Memory B cell (primary cell): ENCODE measurements at regions not wholly inside any gene's neighbourhood (a gene's known extent, or its start where the extent isn't known, plus 50 kb on each side); places are given as distances from the start of the nearest gene placed in this dataset.

ENCODE experiments used
- ATAC-seq: fragments of 150-1000 bp; cut with Tn5 transposase; 2 replicates; pipeline ENCODE4 v1.10.0; 2021; ENCODE audit warnings: low read depth, mild to moderate bottlenecking, moderate library complexity
- DNase-seq, 2 donors: peaks; one replicate each; pipeline ENCODE4 v3.0.0; 2022; ENCODE audit warnings: low spot score in 2 of 2
- H3K27ac Mint-ChIP-seq: one replicate; pipeline ENCODE4 v1.8.0; 2022; ENCODE audit warnings: mild to moderate bottlenecking, moderate library complexity, mixed read lengths
- H3K27me3 Mint-ChIP-seq: one replicate; pipeline ENCODE4 v1.8.0; 2022; ENCODE audit warnings: mixed read lengths
- H3K36me3 Mint-ChIP-seq: one replicate; pipeline ENCODE4 v1.8.0; 2022; ENCODE audit warnings: mild to moderate bottlenecking, mixed read lengths
- H3K4me1 Mint-ChIP-seq: one replicate; pipeline ENCODE4 v1.8.0; 2022; ENCODE audit warnings: mixed read lengths
- H3K4me3 Mint-ChIP-seq: one replicate; pipeline ENCODE4 v1.8.0; 2022; ENCODE audit warnings: mild to moderate bottlenecking, moderate library complexity, mixed read lengths
- H3K9me3 Mint-ChIP-seq: one replicate; pipeline ENCODE4 v1.8.0; 2022; ENCODE audit warnings: mixed read lengths

DNA sequence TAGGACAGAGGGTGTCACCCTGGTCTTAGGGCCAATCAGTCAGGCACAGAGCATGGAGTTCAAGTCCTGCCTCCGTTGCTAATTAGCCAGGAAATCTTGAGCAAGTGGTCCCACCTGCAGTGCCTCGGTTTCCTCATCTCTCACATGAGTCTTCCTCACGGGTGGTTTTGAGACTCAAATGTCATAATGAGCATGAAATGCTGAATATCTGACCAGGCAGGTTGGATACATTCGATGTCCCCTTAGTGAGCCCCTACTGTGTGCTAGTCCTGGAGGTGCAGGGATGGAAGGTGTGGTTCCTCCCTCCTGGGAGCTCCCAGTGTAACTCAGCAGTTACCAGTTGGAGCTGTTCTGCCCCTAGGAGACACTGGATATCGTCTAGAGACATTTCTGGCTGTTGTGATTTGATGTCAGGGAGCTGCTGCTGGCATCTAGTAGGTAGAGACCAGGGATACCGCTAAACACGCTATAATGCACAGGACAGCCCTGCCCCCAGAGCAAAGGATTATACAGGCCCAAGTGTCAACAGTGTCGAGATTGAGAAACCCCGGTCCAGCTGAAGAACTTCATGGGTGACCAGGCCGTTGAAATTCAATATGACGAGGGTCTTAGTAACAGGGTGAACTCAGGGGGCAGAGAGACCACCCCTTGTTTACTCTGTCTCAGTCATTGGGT is 118.5 kb upstream of the TWIST2 start:
- Mint-ChIP-seq H3K4me3 (no peak overlapping the region), H3K27ac (no peak overlapping the region), H3K4me1 (no peaks in the 10 kb centered on the region), H3K27me3 (peaks cover 3% of the 10 kb centered on the region), H3K9me3 (peaks cover 5% of the 10 kb centered on the region), H3K36me3 (no peaks in the 10 kb centered on the region)
- DNase-seq (no peak), ATAC-seq (no peak)

- ATAC-seq (no peak), DNase-seq (no peak)
- Mint-ChIP-seq H3K27ac (no peak overlapping the region), H3K36me3 (no peaks in the 10 kb centered on the region), H3K27me3 (peaks cover 3% of the 10 kb centered on the region), H3K9me3 (peaks cover 4% of the 10 kb centered on the region), H3K4me1 (no peaks in the 10 kb centered on the region), H3K4me3 (no peak overlapping the region)
These were observed 117.8 kb upstream of the TWIST2 start for GRCh38 chr2:238730001-238730669.

- Mint-ChIP-seq H3K27ac (no peak overlapping the region), H3K9me3 (peaks cover 4% of the 10 kb centered on the region), H3K27me3 (peaks cover 3% of the 10 kb centered on the region), H3K4me1 (no peaks in the 10 kb centered on the region), H3K4me3 (no peak overlapping the region), H3K36me3 (no peaks in the 10 kb centered on the region)
- ATAC-seq = no peak
- DNase-seq = no peak
These were observed 117.0 kb upstream of the TWIST2 start for GRCh38 chr2:238730881-238731280.

DNA sequence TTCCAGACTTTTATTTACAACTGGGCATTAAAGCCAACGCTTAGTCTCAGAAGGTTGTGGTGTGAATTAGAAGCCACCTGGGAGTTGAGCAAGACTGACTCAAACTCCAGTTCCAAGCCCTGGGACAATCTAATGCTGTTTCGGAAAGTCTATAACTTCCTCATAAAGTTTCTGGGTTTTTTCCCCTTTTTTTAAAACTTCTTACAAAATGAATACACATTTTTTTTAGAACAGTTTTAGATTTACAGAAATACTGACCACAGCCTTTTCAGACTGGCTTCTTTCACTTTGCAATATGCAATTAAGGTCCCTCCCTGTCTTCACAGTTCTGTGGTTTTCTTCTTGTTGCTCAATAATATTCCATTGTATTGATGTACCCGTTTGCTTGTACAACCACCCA is 115.9 kb upstream of the TWIST2 start:
- Mint-ChIP-seq H3K4me1 (no peaks in the 10 kb centered on the region), H3K36me3 (no peaks in the 10 kb centered on the region), H3K9me3 (peaks cover 2% of the 10 kb centered on the region), H3K4me3 (no peak overlapping the region), H3K27me3 (peaks cover 3% of the 10 kb centered on the region), H3K27ac (no peak overlapping the region)
- ATAC-seq (no peak), DNase-seq (no peak)

GRCh38 chr2:238738917-238739316 is 109.0 kb upstream of the TWIST2 start:
- ATAC-seq = no peak
- peaks cover 16% of the 10 kb centered on the region for H3K27me3 Mint-ChIP-seq

GRCh38 chr2:238739668-238740067 is 108.2 kb upstream of the TWIST2 start:
- peaks cover 5% of the 10 kb centered on the region for H3K9me3 Mint-ChIP-seq
- H3K27me3 Mint-ChIP-seq = peaks cover 19% of the 10 kb centered on the region
- no peak for DNase-seq
- no peak for ATAC-seq
- H3K4me3 Mint-ChIP-seq = no peak overlapping the region
- no peaks in the 10 kb centered on the region for H3K4me1 Mint-ChIP-seq
- no peak overlapping the region for H3K27ac Mint-ChIP-seq
- H3K36me3 Mint-ChIP-seq = no peaks in the 10 kb centered on the region

More at GRCh38 chr2:238738917-238739316, 109.0 kb upstream of the TWIST2 start:
- Mint-ChIP-seq H3K4me3 (no peak overlapping the region), H3K36me3 (no peaks in the 10 kb centered on the region), H3K27ac (no peak overlapping the region), H3K4me1 (no peaks in the 10 kb centered on the region), H3K9me3 (peaks cover 5% of the 10 kb centered on the region)
- DNase-seq = no peak

- ATAC-seq (no peak), DNase-seq (no peak)
- no peak overlapping the region for H3K4me3 Mint-ChIP-seq
- H3K36me3 Mint-ChIP-seq = no peaks in the 10 kb centered on the region
- no peaks in the 10 kb centered on the region for H3K4me1 Mint-ChIP-seq
- peaks cover 21% of the 10 kb centered on the region for H3K27me3 Mint-ChIP-seq
- H3K9me3 Mint-ChIP-seq = peaks cover 4% of the 10 kb centered on the region
- H3K27ac Mint-ChIP-seq = no peak overlapping the region
These were observed 106.6 kb upstream of the TWIST2 start for GRCh38 chr2:238741277-238741676.

GRCh38 chr2:238742066-238742465 is 105.8 kb upstream of the TWIST2 start:
- no peak for ATAC-seq
- Mint-ChIP-seq H3K27me3 (peaks cover 21% of the 10 kb centered on the region), H3K27ac (no peak overlapping the region), H3K9me3 (peaks cover 4% of the 10 kb centered on the region), H3K4me1 (no peaks in the 10 kb centered on the region), H3K36me3 (no peaks in the 10 kb centered on the region), H3K4me3 (no peak overlapping the region)
- no peak for DNase-seq

- Mint-ChIP-seq H3K27me3 (peaks cover 18% of the 10 kb centered on the region), H3K9me3 (peaks cover under 1% of the 10 kb centered on the region), H3K4me3 (no peak overlapping the region), H3K27ac (no peak overlapping the region), H3K4me1 (no peaks in the 10 kb centered on the region), H3K36me3 (no peaks in the 10 kb centered on the region)
- no peak for ATAC-seq
- DNase-seq = no peak
These were observed 105.2 kb upstream of the TWIST2 start for GRCh38 chr2:238742664-238743063.

DNA sequence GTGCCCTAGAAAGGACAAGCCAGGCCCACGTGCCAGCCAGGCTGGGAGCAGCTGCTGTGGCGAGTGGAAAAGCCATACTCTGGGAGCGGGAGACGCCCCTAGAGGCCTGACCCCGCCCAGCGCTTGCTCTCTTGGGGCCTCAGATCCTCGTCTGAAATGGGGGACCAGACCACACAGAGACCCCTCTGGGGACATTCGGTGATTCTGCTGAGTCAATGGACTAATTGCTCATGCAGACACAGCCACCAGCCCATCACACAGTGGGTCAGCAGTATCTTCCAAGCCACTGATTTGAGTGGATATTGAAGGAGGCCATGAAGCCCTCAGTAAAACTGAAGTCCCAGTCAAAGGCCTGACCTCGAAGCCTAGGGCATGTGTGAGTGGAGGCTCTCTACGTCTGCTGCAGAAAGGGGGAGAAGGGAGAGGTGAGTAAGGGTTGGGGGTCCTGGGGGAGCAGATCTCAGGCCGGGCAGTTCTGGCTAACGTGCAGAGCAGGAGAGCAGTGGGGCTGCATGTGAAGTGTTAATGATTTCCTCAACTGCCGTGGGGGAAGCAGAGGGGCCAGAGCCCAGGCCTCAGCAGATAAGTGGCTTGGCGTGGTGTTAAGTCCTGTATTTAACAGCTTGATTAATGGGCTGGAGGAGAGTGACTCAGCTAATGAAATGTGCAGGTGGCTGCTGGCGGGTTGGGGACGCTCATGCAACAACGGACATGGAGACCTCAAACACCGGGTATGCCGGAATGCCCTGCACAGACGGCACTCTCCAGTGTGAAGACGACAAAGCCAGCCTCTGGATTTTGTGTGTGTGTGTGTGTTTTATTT is 104.4 kb upstream of the TWIST2 start:
- Mint-ChIP-seq H3K4me1 (no peaks in the 10 kb centered on the region), H3K27ac (no peak overlapping the region), H3K4me3 (no peak overlapping the region), H3K9me3 (no peaks in the 10 kb centered on the region), H3K36me3 (no peaks in the 10 kb centered on the region), H3K27me3 (peaks cover 16% of the 10 kb centered on the region)
- no peak for ATAC-seq
- no peak for DNase-seq

GRCh38 chr2:238744951-238745350 is 102.9 kb upstream of the TWIST2 start:
- Mint-ChIP-seq H3K4me3 (no peak overlapping the region), H3K27me3 (peaks cover 11% of the 10 kb centered on the region), H3K4me1 (no peaks in the 10 kb centered on the region), H3K36me3 (no peaks in the 10 kb centered on the region), H3K9me3 (peaks cover 5% of the 10 kb centered on the region), H3K27ac (no peak overlapping the region)
- no peak for DNase-seq
- no peak for ATAC-seq

DNA sequence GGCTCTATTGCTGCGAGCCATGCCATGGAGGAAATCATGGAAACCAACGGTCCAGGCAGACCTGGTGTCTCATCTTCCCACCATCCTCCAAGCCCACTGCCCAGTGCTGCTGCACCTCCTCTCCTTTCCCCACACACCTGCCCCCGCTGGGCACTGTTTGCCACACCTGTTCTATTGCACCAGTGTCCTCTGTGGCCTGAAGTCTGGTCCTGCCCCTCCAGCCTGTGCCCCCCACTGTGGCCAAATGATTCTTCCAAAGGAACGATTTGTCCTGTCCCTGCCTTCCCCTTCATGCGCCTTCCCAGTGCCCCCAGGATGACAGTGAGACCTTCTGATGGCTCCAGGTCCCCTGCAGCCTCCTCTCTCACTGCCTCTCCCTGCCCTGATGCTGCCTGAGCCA is 101.9 kb upstream of the TWIST2 start:
- H3K9me3 Mint-ChIP-seq = peaks cover 10% of the 10 kb centered on the region
- no peaks in the 10 kb centered on the region for H3K4me1 Mint-ChIP-seq
- ATAC-seq = no peak
- H3K27ac Mint-ChIP-seq = no peak overlapping the region
- peaks cover 9% of the 10 kb centered on the region for H3K27me3 Mint-ChIP-seq
- DNase-seq = no peak
- H3K36me3 Mint-ChIP-seq = no peaks in the 10 kb centered on the region
- H3K4me3 Mint-ChIP-seq = no peak overlapping the region

GRCh38 chr2:238747114-238747513 is 100.8 kb upstream of the TWIST2 start:
- peaks cover 12% of the 10 kb centered on the region for H3K9me3 Mint-ChIP-seq

GRCh38 chr2:238747557-238747956 is 100.3 kb upstream of the TWIST2 start:
- Mint-ChIP-seq H3K4me3 (no peak overlapping the region), H3K9me3 (peaks cover 12% of the 10 kb centered on the region), H3K4me1 (no peaks in the 10 kb centered on the region), H3K36me3 (no peaks in the 10 kb centered on the region), H3K27ac (no peak overlapping the region), H3K27me3 (peaks cover 7% of the 10 kb centered on the region)
- DNase-seq (no peak), ATAC-seq (no peak)

More at GRCh38 chr2:238747114-238747513, 100.8 kb upstream of the TWIST2 start:
- Mint-ChIP-seq H3K4me1 (no peaks in the 10 kb centered on the region), H3K27ac (no peak overlapping the region), H3K4me3 (no peak overlapping the region), H3K27me3 (peaks cover 7% of the 10 kb centered on the region), H3K36me3 (no peaks in the 10 kb centered on the region)
- DNase-seq (no peak), ATAC-seq (no peak)
